GM12865 (cell line): ENCODE measurements at regions not wholly inside any gene's neighbourhood (a gene's known extent, or its start where the extent isn't known, plus 50 kb on each side); places are given as distances from the start of the nearest gene placed in this dataset.

Experiments
- DNase-seq: peaks from one replicate; pipeline ENCODE4 v3.0.0; 2010; ENCODE audit warnings: low read depth
- H3K4me3 ChIP-seq: 2 replicates; pipeline ENCODE4 v1.5.1; 2011; ENCODE audit warnings: mild to moderate bottlenecking, low read depth, low read length, control low read depth
- TF ChIP-seq, protein P1 (sequence below): IDR thresholded peaks from 2 replicates; pipeline ENCODE4 v1.5.1; 2011; ENCODE audit warnings: low read length, control low read depth, low read depth, inconsistent platforms; ENCODE audit not compliant: insufficient read depth; ENCODE audit errors: missing control alignments

DNA sequence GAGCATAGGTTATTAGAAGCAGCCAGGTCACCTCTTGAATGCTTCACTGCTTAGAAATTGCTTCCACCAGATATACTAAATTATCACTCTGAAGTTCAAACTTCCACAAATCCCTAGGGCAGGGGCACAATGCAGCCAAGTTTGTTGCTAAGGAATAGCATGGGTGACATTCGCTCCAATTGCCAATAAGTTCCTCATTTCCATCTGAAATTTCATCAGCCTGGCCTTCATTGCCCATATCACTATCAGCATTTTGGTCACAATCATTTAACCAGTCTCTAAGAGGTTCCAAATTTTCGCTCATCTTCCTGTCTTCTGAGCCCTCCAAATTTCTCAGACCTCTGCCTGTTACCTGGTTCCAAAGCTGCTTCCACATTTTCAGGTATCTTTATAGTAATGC is 356.1 kb downstream of the DAD1 start:
- no peak overlapping the region for H3K4me3 ChIP-seq
- TF ChIP-seq, protein P1, sequence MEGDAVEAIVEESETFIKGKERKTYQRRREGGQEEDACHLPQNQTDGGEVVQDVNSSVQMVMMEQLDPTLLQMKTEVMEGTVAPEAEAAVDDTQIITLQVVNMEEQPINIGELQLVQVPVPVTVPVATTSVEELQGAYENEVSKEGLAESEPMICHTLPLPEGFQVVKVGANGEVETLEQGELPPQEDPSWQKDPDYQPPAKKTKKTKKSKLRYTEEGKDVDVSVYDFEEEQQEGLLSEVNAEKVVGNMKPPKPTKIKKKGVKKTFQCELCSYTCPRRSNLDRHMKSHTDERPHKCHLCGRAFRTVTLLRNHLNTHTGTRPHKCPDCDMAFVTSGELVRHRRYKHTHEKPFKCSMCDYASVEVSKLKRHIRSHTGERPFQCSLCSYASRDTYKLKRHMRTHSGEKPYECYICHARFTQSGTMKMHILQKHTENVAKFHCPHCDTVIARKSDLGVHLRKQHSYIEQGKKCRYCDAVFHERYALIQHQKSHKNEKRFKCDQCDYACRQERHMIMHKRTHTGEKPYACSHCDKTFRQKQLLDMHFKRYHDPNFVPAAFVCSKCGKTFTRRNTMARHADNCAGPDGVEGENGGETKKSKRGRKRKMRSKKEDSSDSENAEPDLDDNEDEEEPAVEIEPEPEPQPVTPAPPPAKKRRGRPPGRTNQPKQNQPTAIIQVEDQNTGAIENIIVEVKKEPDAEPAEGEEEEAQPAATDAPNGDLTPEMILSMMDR: no peak
- no peak for DNase-seq

DNA sequence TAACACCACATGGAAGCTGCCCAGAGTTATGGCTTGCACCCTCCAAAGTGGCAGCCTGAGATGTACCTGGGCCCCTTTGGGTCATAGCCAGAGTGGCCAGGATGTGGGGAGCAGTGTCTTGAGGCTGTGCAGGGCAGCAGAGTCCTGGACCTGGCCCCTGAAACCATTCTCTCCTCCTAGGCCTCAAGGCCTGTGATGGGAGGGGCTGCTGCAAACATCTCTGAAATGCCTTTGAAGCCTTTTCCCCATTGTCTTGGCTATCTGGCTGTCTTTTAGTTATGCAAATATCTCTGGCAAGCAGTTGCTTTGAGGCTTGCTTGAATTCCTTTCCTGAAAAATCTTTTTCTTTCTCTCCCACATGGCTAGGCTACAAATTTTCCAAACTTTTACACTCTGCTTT is 356.5 kb downstream of the DAD1 start:
- DNase-seq: no peak
- H3K4me3 ChIP-seq: no peak overlapping the region
- TF ChIP-seq, protein P1: no peak

DNA sequence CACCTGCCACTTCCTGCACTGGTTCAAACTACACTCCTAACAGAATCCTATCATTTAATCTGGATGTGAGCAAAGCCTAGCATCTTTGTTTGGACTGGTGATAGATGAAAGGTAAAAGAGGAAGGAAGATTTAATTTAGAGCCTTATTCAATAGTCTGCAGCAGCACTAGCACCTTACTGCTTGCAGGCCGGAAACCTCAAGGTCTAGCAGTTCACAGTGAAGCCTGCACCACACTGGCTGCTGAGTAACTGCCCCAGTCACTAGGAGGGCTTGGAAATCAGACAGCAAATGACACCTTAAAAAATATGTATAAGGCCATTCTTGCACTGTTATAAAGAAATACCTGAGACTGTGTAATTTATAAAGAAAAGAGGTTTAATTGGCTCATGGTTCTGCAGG is 358.0 kb downstream of the DAD1 start:
- no peak overlapping the region for H3K4me3 ChIP-seq
- TF ChIP-seq, protein P1: no peak
- peak; percentile 15 for DNase-seq

DNA sequence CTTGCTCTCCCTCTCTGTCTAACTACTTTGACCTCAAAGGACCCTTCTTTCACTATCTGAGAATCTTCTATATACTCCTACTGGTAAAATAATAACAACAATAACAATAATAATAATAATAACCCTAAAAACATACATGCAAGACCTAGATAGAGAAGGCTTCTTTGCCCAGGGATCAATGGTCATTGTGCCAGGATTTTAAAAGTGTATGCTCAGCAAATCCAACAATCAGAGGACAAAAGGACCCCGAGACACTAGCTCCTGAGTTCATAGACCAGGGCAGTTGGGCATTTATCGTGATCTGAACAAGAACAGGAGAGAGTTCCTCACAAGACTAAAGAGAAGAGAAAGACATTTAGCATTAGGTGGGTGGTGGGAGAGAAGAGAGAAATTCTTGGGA is 358.5 kb downstream of the DAD1 start:
- TF ChIP-seq, protein P1: no peak
- DNase-seq: no peak
- H3K4me3 ChIP-seq: no peak overlapping the region

DNA sequence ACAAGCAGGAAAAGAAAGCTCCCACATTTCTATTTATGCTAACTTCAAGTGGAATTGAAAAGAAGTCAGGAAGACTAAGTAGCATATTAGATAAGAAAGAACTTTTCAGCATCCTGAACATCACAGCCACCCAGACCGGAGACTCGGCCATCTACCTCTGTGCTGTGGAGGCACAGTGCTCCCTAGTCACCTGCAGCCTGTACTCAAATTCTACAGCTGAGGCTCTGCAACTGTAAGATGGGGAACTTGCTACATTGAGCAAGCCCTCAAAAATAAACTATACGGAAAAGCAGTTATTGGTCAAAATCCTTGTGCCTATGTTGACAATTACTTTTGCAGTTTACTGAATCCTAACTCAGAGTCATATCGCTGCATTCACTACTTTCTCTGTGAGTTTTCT is 361.9 kb downstream of the DAD1 start:
- no peak for DNase-seq
- no peak overlapping the region for H3K4me3 ChIP-seq
- TF ChIP-seq, protein P1: no peak

DNA sequence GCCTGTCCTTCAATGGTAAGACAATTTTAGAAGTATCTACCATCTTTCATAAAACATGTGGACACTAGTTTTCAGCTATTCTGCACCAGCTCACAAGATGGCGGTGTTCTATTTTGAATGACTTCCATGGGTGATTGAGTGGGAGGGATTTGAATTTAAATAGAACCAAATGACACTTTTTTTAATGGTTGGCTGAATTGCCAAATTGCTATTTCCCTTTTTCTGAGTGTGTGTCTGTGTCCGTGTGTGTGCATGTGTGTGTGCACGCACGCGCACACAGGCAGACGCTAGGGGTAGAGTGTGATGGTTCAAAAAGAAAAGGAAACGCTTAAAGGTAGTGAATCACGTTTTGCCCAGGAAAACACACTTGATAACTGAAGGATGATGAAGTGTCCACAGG is 362.6 kb downstream of the DAD1 start:
- TF ChIP-seq, protein P1: peak; percentile 21
- peak; percentile 29 for DNase-seq
- no peak overlapping the region for H3K4me3 ChIP-seq

DNA sequence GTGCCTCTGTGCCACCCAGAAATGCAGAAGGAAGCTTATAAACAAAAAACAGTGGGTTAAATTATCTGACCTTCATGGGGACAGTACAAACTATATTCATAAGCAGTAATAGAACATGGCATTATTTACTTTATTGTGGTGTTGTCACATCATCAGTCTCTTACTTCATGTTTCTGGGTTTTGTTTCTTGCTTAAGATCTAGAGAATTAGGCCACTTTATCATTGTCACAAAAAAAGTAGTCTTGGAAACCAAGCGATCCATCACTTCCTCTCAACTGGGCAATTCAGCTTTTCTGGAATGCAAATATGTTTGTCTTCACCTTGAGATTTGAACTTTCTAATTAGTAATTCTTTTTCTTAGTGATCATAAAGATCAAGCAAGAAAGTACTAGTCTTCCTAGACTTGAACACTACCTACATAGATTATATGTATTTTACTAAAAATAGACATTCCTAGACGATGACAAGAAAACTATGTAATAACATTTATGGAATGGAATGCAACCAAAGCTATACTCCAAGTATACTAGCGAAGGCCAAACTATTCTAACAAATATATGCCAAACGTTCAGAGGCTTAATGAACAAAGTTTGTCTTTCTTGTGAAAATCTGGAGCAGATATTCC is 363.4 kb downstream of the DAD1 start:
- TF ChIP-seq, protein P1: no peak
- H3K4me3 ChIP-seq: no peak overlapping the region
- DNase-seq: no peak
